GM23338 (cell line): ENCODE measurements at regions not wholly inside any gene's neighbourhood (a gene's known extent, or its start where the extent isn't known, plus 50 kb on each side); places are given as distances from the start of the nearest gene placed in this dataset.

Experiments used
- ATAC-seq: fragments of 200-7000 bp; cut with Tn5 transposase; 3 replicates; pipeline ENCODE4 v1.9.1; 2020
- DNase-seq: peaks from one replicate; pipeline ENCODE4 v3.0.0-alpha.2; 2015; ENCODE audit warnings: low spot score
- H2AFZ ChIP-seq: fragments of 200-600 bp; sonication (generic); 2 replicates; pipeline ENCODE4 v1.8.0; 2016; ENCODE audit warnings: antibody characterized with exemption, mild to moderate bottlenecking, moderate library complexity
- H3F3A ChIP-seq: fragments of 200-600 bp; sonication (generic); replicated peaks from 2 replicates; pipeline ENCODE4 v1.8.0; 2017; ENCODE audit warnings: antibody characterized with exemption, mixed run types, low read depth
- H3K27ac ChIP-seq: fragments of 200-600 bp; sonication (generic); 2 replicates; pipeline ENCODE4 v1.6.1; 2016; ENCODE audit warnings: low read depth
- H3K27me3 ChIP-seq: fragments of 200-600 bp; sonication (generic); 2 replicates; pipeline ENCODE4 v1.8.0; 2016; ENCODE audit warnings: mild to moderate bottlenecking, mixed run types, moderate library complexity; ENCODE audit not compliant: insufficient read depth
- H3K36me3 ChIP-seq: fragments of 200-600 bp; sonication (generic); 2 replicates; pipeline ENCODE4 v1.8.0; 2016; ENCODE audit warnings: mild to moderate bottlenecking; ENCODE audit not compliant: insufficient read depth
- H3K4me1 ChIP-seq: fragments of 200-600 bp; sonication (generic); 2 replicates; pipeline ENCODE4 v1.8.0; 2016; ENCODE audit warnings: mild to moderate bottlenecking, moderate library complexity; ENCODE audit not compliant: insufficient read depth
- H3K4me2 ChIP-seq: fragments of 200-600 bp; sonication (generic); 2 replicates; pipeline ENCODE4 v1.7.1; 2017; ENCODE audit warnings: mixed run types
- H3K4me3 ChIP-seq: fragments of 200-600 bp; sonication (generic); 2 replicates; pipeline ENCODE4 v1.6.1; 2016; ENCODE audit warnings: mixed run types
- H3K79me2 ChIP-seq: fragments of 200-600 bp; sonication (generic); replicated peaks from 2 replicates; pipeline ENCODE4 v1.8.0; 2017; ENCODE audit warnings: mild to moderate bottlenecking; ENCODE audit not compliant: insufficient read depth
- H3K9me2 ChIP-seq: fragments of 200-600 bp; sonication (generic); 2 replicates; pipeline ENCODE4 v1.8.0; 2017; ENCODE audit not compliant: insufficient read depth
- H4K20me1 ChIP-seq: fragments of 200-600 bp; sonication (generic); replicated peaks from 2 replicates; pipeline ENCODE4 v1.8.0; 2017; ENCODE audit warnings: mild to moderate bottlenecking; ENCODE audit not compliant: insufficient read depth
- H3K27ac Mint-ChIP-seq: 2 replicates; pipeline ENCODE4 v1.8.0; 2020; ENCODE audit warnings: inconsistent platforms, mild to moderate bottlenecking, moderate library complexity, mixed read lengths
- H3K27me3 Mint-ChIP-seq: 3 replicates; pipeline ENCODE4 v1.8.0; 2022; ENCODE audit warnings: low read depth, mild to moderate bottlenecking, moderate library complexity, mixed read lengths, inconsistent platforms; ENCODE audit not compliant: insufficient read depth, poor library complexity
- H3K36me3 Mint-ChIP-seq: 3 replicates; pipeline ENCODE4 v1.8.0; 2021; ENCODE audit warnings: low read depth, mild to moderate bottlenecking, inconsistent platforms, moderate library complexity, mixed read lengths
- H3K4me1 Mint-ChIP-seq: 3 replicates; pipeline ENCODE4 v1.8.0; 2020; ENCODE audit warnings: mild to moderate bottlenecking, inconsistent platforms, mixed read lengths
- H3K4me3 Mint-ChIP-seq: 3 replicates; pipeline ENCODE4 v1.8.0; 2021; ENCODE audit warnings: moderate library complexity, mild to moderate bottlenecking, inconsistent platforms, mixed read lengths
- H3K9me3 Mint-ChIP-seq: 3 replicates; pipeline ENCODE4 v1.8.0; 2020; ENCODE audit warnings: moderate library complexity, mild to moderate bottlenecking, inconsistent platforms, mixed read lengths
- CREB1 ChIP-seq: fragments of 250-450 bp; sonication (Bioruptor Pico); IDR thresholded peaks from 2 replicates; pipeline ENCODE4 v1.5.0; 2020; ENCODE audit warnings: low read depth, mild to moderate bottlenecking, moderate library complexity
- CTCF ChIP-seq, 2 experiments: fragments of 200-600 bp in 1 of 2; sonication (generic) in 1 of 2; conservative IDR thresholded peaks; 2 replicates each; pipeline versions ENCODE4 v1.5.1 to v1.6.1; 2016 to 2017; ENCODE audit warnings: antibody characterized with exemption in 2 of 2, low read depth in 2 of 2, mild to moderate bottlenecking in 2 of 2, moderate library complexity in 1 of 2
- EZH2 ChIP-seq: fragments of 200-600 bp; sonication (generic); IDR thresholded peaks from one replicate; pipeline ENCODE4 v1.8.0; 2017; ENCODE audit warnings: antibody characterized with exemption, mild to moderate bottlenecking, low read depth; ENCODE audit not compliant: unreplicated experiment
- NANOG ChIP-seq: IDR thresholded peaks from 2 replicates; pipeline ENCODE4 v1.6.1; 2016; ENCODE audit warnings: antibody characterized with exemption, borderline replicate concordance
- POLR2AphosphoS5 ChIP-seq: IDR thresholded peaks from 2 replicates; pipeline ENCODE4 v1.6.1; 2016; ENCODE audit warnings: antibody characterized with exemption, low read depth
- REST ChIP-seq: IDR thresholded peaks from one replicate; pipeline ENCODE4 v1.6.1; 2018; ENCODE audit warnings: antibody characterized with exemption; ENCODE audit not compliant: unreplicated experiment
- STAT1 ChIP-seq: IDR thresholded peaks from one replicate; pipeline ENCODE4 v1.6.1; 2016; ENCODE audit warnings: antibody characterized with exemption; ENCODE audit not compliant: unreplicated experiment
- ZNF114 ChIP-seq: fragments of 250-450 bp; sonication (Bioruptor Pico); IDR thresholded peaks from 2 replicates; pipeline ENCODE4 v1.5.0; 2020; ENCODE audit warnings: mild to moderate bottlenecking, moderate library complexity
- ZNF331 ChIP-seq: fragments of 250-450 bp; sonication (Bioruptor Pico); IDR thresholded peaks from 2 replicates; pipeline ENCODE4 v1.5.0; 2020; ENCODE audit warnings: low read depth, mild to moderate bottlenecking, moderate library complexity
- ZNF462 ChIP-seq: fragments of 250-450 bp; sonication (Bioruptor Pico); IDR thresholded peaks from 2 replicates; pipeline ENCODE4 v1.5.0; 2020; ENCODE audit warnings: mild to moderate bottlenecking, moderate library complexity
- TF ChIP-seq, protein P1 (sequence below): IDR thresholded peaks from 2 replicates; pipeline ENCODE4 v1.6.1; 2016; ENCODE audit warnings: antibody characterized with exemption

DNA sequence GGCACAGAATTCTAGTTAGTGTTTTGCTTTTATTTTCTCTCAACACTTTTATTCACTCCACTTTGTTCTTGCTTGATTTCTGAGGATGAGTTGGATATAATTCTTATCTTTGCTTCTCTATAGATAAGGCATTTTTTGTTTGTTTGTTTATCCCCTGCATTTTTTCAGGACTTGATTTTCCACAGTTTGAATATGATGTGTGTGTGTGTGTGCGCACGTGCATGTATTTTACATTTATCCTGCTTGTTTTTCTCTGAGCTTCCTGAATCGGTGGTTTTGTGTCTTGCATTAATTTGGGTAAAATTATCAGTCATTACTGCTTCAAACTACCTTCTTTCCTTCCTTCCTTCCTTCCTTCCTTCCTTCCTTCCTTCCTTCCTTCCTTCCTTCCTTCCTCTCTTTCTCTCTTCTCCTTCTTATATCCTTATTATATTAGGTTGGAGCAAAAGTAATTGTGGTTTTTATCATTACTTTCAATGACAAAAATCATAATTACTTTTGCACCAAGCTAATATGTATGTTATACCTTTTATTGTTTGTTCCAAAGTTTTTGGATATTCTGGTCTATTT is 679.9 kb upstream of the RAG2 start (continued):
- TF ChIP-seq ZNF462, result no peak
- no peak for TF ChIP-seq CREB1 (CRISPR knock-in tag)

DNA sequence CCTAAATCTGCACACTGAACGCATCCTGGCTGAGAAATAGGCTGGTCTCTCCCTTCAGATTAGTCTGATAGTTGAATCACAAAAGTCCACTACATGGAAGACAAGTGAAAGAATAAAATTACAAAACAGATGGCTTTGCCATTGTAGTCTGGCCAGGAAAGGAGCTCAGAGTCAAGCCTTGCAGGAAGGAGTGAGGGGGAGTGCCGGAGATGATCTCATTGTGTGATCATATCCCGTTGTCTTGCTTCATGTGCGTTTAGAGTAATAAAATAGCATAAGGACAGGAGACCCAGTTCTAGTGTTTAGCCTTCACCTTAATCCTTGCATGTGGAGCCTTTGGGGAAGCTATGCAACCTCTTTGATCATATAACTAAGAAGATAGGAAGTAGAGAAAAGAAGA is 666.7 kb upstream of the RAG2 start:
- ATAC-seq (no peak), DNase-seq (no peak)
- Histone ChIP-seq H3K4me3 (no peak overlapping the region), H3K27ac (no peak overlapping the region), H3K9me2 (no peaks in the 10 kb centered on the region), H3K4me2 (no peak overlapping the region), H2AFZ (no peak overlapping the region), H3K36me3 (peaks cover 4% of the 10 kb centered on the region), H3F3A (no peaks in the 10 kb centered on the region), H4K20me1 (no peaks in the 10 kb centered on the region), H3K79me2 (no peaks in the 10 kb centered on the region), H3K4me1 (no peaks in the 10 kb centered on the region), H3K27me3 (no peaks in the 10 kb centered on the region)
- no peaks in the 10 kb centered on the region; the same call in 2 of the 3 replicates for H3K36me3 Mint-ChIP-seq
- H3K27ac Mint-ChIP-seq, result no peak overlapping the region
- peaks cover 84% of the 10 kb centered on the region for H3K9me3 Mint-ChIP-seq
- H3K4me1 Mint-ChIP-seq, result no peaks in the 10 kb centered on the region
- no peak overlapping the region for H3K4me3 Mint-ChIP-seq
- no peaks in the 10 kb centered on the region for H3K27me3 Mint-ChIP-seq
- TF ChIP-seq NANOG (no peak), CREB1 (CRISPR knock-in tag) (no peak), STAT1 (no peak), REST (no peak), CTCF (conservative IDR thresholded peaks at IDR 0.05; ENCODE audit: low read depth in 2 of 2) (no peak), EZH2 (no peak), POLR2AphosphoS5 (no peak), ZNF114 (CRISPR knock-in tag) (no peak), ZNF331 (CRISPR knock-in tag) (no peak)
- TF ChIP-seq, protein P1, sequence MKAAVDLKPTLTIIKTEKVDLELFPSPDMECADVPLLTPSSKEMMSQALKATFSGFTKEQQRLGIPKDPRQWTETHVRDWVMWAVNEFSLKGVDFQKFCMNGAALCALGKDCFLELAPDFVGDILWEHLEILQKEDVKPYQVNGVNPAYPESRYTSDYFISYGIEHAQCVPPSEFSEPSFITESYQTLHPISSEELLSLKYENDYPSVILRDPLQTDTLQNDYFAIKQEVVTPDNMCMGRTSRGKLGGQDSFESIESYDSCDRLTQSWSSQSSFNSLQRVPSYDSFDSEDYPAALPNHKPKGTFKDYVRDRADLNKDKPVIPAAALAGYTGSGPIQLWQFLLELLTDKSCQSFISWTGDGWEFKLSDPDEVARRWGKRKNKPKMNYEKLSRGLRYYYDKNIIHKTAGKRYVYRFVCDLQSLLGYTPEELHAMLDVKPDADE, result no peak
